ENCODE measurements at regions not wholly inside any gene's neighbourhood (a gene's known extent, or its start where the extent isn't known, plus 50 kb on each side); places are given as distances from the start of the nearest gene placed in this dataset.

DNA sequence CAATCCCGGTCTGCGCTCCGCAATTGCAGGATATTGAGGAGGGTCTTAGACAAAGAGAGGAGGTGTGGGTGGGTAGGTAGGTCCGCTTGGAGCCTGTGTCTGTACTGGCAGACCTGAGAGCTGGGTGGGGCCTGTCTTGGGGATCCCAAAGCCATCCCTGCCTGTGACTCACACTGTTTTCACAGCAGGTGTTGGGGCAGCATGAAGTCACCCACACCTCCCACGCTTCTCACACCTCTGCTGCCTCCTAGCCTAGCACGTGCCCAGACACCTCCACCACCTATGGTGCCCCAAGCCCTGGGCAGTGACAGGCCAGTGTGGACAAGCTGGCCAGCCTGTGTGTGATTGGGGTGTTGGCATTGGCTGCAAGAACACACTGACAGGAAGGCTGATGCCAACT, 65.7 kb upstream of the ECE1 start:
- TF ChIP-seq, protein P1, sequence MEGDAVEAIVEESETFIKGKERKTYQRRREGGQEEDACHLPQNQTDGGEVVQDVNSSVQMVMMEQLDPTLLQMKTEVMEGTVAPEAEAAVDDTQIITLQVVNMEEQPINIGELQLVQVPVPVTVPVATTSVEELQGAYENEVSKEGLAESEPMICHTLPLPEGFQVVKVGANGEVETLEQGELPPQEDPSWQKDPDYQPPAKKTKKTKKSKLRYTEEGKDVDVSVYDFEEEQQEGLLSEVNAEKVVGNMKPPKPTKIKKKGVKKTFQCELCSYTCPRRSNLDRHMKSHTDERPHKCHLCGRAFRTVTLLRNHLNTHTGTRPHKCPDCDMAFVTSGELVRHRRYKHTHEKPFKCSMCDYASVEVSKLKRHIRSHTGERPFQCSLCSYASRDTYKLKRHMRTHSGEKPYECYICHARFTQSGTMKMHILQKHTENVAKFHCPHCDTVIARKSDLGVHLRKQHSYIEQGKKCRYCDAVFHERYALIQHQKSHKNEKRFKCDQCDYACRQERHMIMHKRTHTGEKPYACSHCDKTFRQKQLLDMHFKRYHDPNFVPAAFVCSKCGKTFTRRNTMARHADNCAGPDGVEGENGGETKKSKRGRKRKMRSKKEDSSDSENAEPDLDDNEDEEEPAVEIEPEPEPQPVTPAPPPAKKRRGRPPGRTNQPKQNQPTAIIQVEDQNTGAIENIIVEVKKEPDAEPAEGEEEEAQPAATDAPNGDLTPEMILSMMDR (IDR thresholded peaks at IDR 0.05) = no peak
- TF ChIP-seq POLR2A (IDR thresholded peaks at IDR 0.05) (no peak), EP300 (IDR thresholded peaks at IDR 0.05) (no peak)
